ENCODE measurements at regions not wholly inside any gene's neighbourhood (a gene's known extent, or its start where the extent isn't known, plus 50 kb on each side); places are given as distances from the start of the nearest gene placed in this dataset.

GRCh38 chr3:1002010-1002409 lies 90.8 kb upstream of the CNTN6 start:
- TF ChIP-seq, protein P1, sequence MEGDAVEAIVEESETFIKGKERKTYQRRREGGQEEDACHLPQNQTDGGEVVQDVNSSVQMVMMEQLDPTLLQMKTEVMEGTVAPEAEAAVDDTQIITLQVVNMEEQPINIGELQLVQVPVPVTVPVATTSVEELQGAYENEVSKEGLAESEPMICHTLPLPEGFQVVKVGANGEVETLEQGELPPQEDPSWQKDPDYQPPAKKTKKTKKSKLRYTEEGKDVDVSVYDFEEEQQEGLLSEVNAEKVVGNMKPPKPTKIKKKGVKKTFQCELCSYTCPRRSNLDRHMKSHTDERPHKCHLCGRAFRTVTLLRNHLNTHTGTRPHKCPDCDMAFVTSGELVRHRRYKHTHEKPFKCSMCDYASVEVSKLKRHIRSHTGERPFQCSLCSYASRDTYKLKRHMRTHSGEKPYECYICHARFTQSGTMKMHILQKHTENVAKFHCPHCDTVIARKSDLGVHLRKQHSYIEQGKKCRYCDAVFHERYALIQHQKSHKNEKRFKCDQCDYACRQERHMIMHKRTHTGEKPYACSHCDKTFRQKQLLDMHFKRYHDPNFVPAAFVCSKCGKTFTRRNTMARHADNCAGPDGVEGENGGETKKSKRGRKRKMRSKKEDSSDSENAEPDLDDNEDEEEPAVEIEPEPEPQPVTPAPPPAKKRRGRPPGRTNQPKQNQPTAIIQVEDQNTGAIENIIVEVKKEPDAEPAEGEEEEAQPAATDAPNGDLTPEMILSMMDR (IDR thresholded peaks at IDR 0.05): no peak
- TF ChIP-seq ZFX (IDR thresholded peaks at IDR 0.05; ENCODE audit: borderline replicate concordance): no peak
